Adrenal gland (tissue), 9 donors: ENCODE measurements at regions not wholly inside any gene's neighbourhood (a gene's known extent, or its start where the extent isn't known, plus 50 kb on each side); places are given as distances from the start of the nearest gene placed in this dataset.
"Not testable (repeated sequence)": the region's sequence is repeated elsewhere in the genome, so short reads cannot be mapped to it uniquely, and the experiment has no call there.

ENCODE experiments used
- DNase-seq, 7 donors: peaks; one replicate each; pipeline ENCODE4 v3.0.0-alpha.2; 2019 to 2020
- H3K27ac ChIP-seq, 5 donors: fragments of 200-600 bp; sonication (generic) in 4 of 5; 1 replicate in 3 of 5; 2 replicates in 2 of 5; pipeline versions ENCODE4 v1.5.1 to v1.8.0; 2016 to 2020; ENCODE audit warnings: mild to moderate bottlenecking in 1 of 5
- H3K27me3 ChIP-seq: fragments of 200-600 bp; 2 replicates; pipeline ENCODE4 v1.8.0; 2021
- H3K36me3 ChIP-seq, 2 donors: fragments of 200-600 bp; replicated peaks in 1 of 2; 1 replicate in 1 of 2; 2 replicates in 1 of 2; pipeline versions ENCODE4 v1.5.1 to v1.8.0; 2018 to 2022
- H3K4me1 ChIP-seq, 2 donors: fragments of 200-600 bp; replicated peaks in 1 of 2; 1 replicate in 1 of 2; 2 replicates in 1 of 2; pipeline versions ENCODE4 v1.5.1 to v1.8.0; 2018 to 2021
- H3K4me3 ChIP-seq, 4 donors: fragments of 200-600 bp; sonication (generic) in 3 of 4; one replicate each; pipeline ENCODE4 v1.5.1; 2016 to 2018
- H3K9me3 ChIP-seq, 3 donors: fragments of 200-600 bp; sonication (generic) in 1 of 3; replicated peaks in 1 of 3; 1 replicate in 2 of 3; 2 replicates in 1 of 3; pipeline versions ENCODE4 v1.5.1 to v1.8.0; 2016 to 2021
- CTCF ChIP-seq, 6 experiments: fragments of 450-650 bp in 4 of 6; fragments of 200-600 bp in 2 of 6; sonication (generic) in 1 of 6; IDR thresholded peaks; 1 replicate in 5 of 6; 2 replicates in 1 of 6; pipeline versions ENCODE4 v1.5.1 to v1.8.0; 2016 to 2021; ENCODE audit warnings: antibody characterized with exemption in 6 of 6, mild to moderate bottlenecking in 2 of 6, moderate library complexity in 1 of 6
- POLR2A ChIP-seq, 2 donors: fragments of 450-650 bp; IDR thresholded peaks; one replicate each; pipeline ENCODE4 v1.6.1; 2017; ENCODE audit warnings: antibody characterized with exemption in 2 of 2, mild to moderate bottlenecking in 2 of 2, moderate library complexity in 1 of 2
- WGBS, 4 donors: extraction: QIAGEN DNeasy Blood & Tissue Kit in 2 of 4; methylation state at CpG; one replicate each; pipeline versions ENCODE4 v1.1.5 to v1.1.7; 2013 to 2017; 5-methylcytosine and 5-hydroxymethylcytosine counted together
- intact Hi-C, 2 donors: fragments of 100-400 bp; cut with DNase I; formaldehyde crosslinking; loops; one replicate each; pipeline versions ENCODE4 v1.14.1 to v1.15.0; 2022 to 2023
- donor health status: healthy with polysubstance abuse.
- donor health status: Bipolar disorder and iron deficiency.
- donor health status: DM: yes; HTN: yes; CAD: no.
- donor health status: DM: no; HTN: no; CAD: no.
- donor health status: DM: no; HTN: no; CAD: no.

- Histone ChIP-seq H3K4me3 (no peak overlapping the region), H3K9me3 (no peaks in the 10 kb centered on the region), H3K36me3 (no peaks in the 10 kb centered on the region), H3K27me3 (no peaks in the 10 kb centered on the region), H3K27ac (no peak overlapping the region), H3K4me1 (no peaks in the 10 kb centered on the region)
- 63 to 79% (median 71%) methylated on average over 1 of the region's 1 CpG for WGBS, 4 donors
- intact Hi-C loops, result no loop called here
- no peak for DNase-seq
- no peak for TF ChIP-seq CTCF (IDR thresholded peaks at IDR 0.05)
- no peak for TF ChIP-seq POLR2A (IDR thresholded peaks at IDR 0.05)
Observed at GRCh38 chr6:109902870-109903269, 75.2 kb upstream of the GPR6 start.

- 60 to 78% (median 62%) methylated on average over 1 of the region's 1 CpG for WGBS, 4 donors
- intact Hi-C loops, result no loop called here
- Histone ChIP-seq H3K27ac (no peak overlapping the region), H3K4me1 (no peaks in the 10 kb centered on the region), H3K27me3 (no peaks in the 10 kb centered on the region), H3K4me3 (no peak overlapping the region), H3K9me3 (no peaks in the 10 kb centered on the region), H3K36me3 (no peaks in the 10 kb centered on the region)
- DNase-seq, result no peak
- no peak for TF ChIP-seq CTCF (IDR thresholded peaks at IDR 0.05)
- TF ChIP-seq POLR2A (IDR thresholded peaks at IDR 0.05), result no peak
Observed at GRCh38 chr6:109910571-109910970, 67.5 kb upstream of the GPR6 start.

GRCh38 chr6:109912118-109912517, 66.0 kb upstream of the GPR6 start:
- Histone ChIP-seq H3K27ac (no peak overlapping the region), H3K9me3 (no peaks in the 10 kb centered on the region), H3K4me1 (no peaks in the 10 kb centered on the region), H3K4me3 (no peak overlapping the region), H3K36me3 (no peaks in the 10 kb centered on the region), H3K27me3 (no peaks in the 10 kb centered on the region)
- 52 to 68% (median 63%) methylated on average over 3 of the region's 3 CpGs for WGBS, 4 donors
- DNase-seq, result no peak
- intact Hi-C loops, result no loop called here
- TF ChIP-seq POLR2A (IDR thresholded peaks at IDR 0.05) (no peak), CTCF (IDR thresholded peaks at IDR 0.05) (no peak)

- Histone ChIP-seq H3K4me1 (no peaks in the 10 kb centered on the region), H3K4me3 (no peak overlapping the region), H3K9me3 (no peaks in the 10 kb centered on the region), H3K27me3 (no peaks in the 10 kb centered on the region), H3K36me3 (no peaks in the 10 kb centered on the region), H3K27ac (no peak overlapping the region)
- 75 to 85% (median 79%) methylated on average over 3 of the region's 3 CpGs for WGBS, 4 donors
- intact Hi-C loops, result no loop called here
- DNase-seq, result no peak
- TF ChIP-seq POLR2A (IDR thresholded peaks at IDR 0.05), result no peak
Observed at GRCh38 chr6:109912952-109913351, 65.2 kb upstream of the GPR6 start.

- H3K4me3 ChIP-seq, DNase-seq, H3K36me3 ChIP-seq, H3K27ac ChIP-seq, H3K27me3 ChIP-seq, intact Hi-C loops, H3K4me1 ChIP-seq, H3K9me3 ChIP-seq: not testable (repeated sequence)
- WGBS, 4 donors, result 69 to 97% (median 85%) methylated on average over 1 of the region's 1 CpG
Observed at GRCh38 chr6:109915748-109916147, 62.4 kb upstream of the GPR6 start.
